Tibial nerve (tissue), 4 donors: ENCODE measurements at regions not wholly inside any gene's neighbourhood (a gene's known extent, or its start where the extent isn't known, plus 50 kb on each side); places are given as distances from the start of the nearest gene placed in this dataset.
A peak's percentile ranks its signal among the peaks of the same experiment; 100 is the strongest.

ENCODE experiments used
- DNase-seq, 2 donors: peaks; one replicate each; pipeline ENCODE4 v3.0.0-alpha.2; 2019; ENCODE audit warnings: low spot score in 2 of 2
- H3K27ac ChIP-seq, 4 donors: fragments of 200-600 bp; sonication (generic) in 3 of 4; one replicate each; pipeline ENCODE4 v1.5.1; 2017 to 2019; ENCODE audit warnings: mild to moderate bottlenecking in 1 of 4
- H3K27me3 ChIP-seq, 2 donors: fragments of 200-600 bp; sonication (generic) in 1 of 2; one replicate each; pipeline versions ENCODE4 v1.5.1 to v1.6.0; 2017 to 2019
- H3K36me3 ChIP-seq, 3 donors: fragments of 200-600 bp; sonication (generic); one replicate each; pipeline ENCODE4 v1.5.1; 2018 to 2019
- H3K4me1 ChIP-seq, 4 donors: fragments of 200-600 bp; sonication (generic) in 3 of 4; one replicate each; pipeline ENCODE4 v1.5.1; 2017 to 2019
- H3K4me3 ChIP-seq, 4 donors: fragments of 200-600 bp; sonication (generic) in 3 of 4; one replicate each; pipeline ENCODE4 v1.5.1; 2017 to 2019; ENCODE audit warnings: mild to moderate bottlenecking in 1 of 4, moderate library complexity in 1 of 4
- H3K9me3 ChIP-seq, 4 donors: fragments of 200-600 bp; sonication (generic) in 3 of 4; one replicate each; pipeline ENCODE4 v1.5.1; 2017 to 2019
- CTCF ChIP-seq, 5 experiments: fragments of 200-600 bp in 3 of 5; fragments of 450-650 bp in 2 of 5; sonication (generic) in 3 of 5; IDR thresholded peaks; one replicate each; pipeline ENCODE4 v1.5.1; 2016 to 2019; ENCODE audit warnings: antibody characterized with exemption in 5 of 5, mild to moderate bottlenecking in 3 of 5, moderate library complexity in 2 of 5
- EP300 ChIP-seq, 2 donors: sonication (generic); formaldehyde crosslinking; IDR thresholded peaks; one replicate each; pipeline ENCODE4 v1.6.1; 2017; ENCODE audit warnings: antibody characterized with exemption in 2 of 2, mild to moderate bottlenecking in 1 of 2
- POLR2A ChIP-seq, 2 donors: fragments of 450-650 bp; IDR thresholded peaks; one replicate each; pipeline ENCODE4 v1.6.1; 2017; ENCODE audit warnings: antibody characterized with exemption in 2 of 2, mild to moderate bottlenecking in 2 of 2, moderate library complexity in 2 of 2
- WGBS, 2 donors: methylation state at CpG; one replicate each; pipeline ENCODE4 v1.1.5; 2018; 5-methylcytosine and 5-hydroxymethylcytosine counted together

- no peak for DNase-seq
- WGBS, 2 donors: 61 to 73% methylated on average over 4 of the region's 4 CpGs
- Histone ChIP-seq H3K4me3 (no peak overlapping the region), H3K36me3 (no peaks in the 10 kb centered on the region), H3K9me3 (no peaks in the 10 kb centered on the region), H3K4me1 (peaks cover 0 to 46% (median 12%) of the 10 kb centered on the region in 4 donors), H3K27ac (peak overlapping the region in 1 of 4 donors; percentile 36), H3K27me3 (no peaks in the 10 kb centered on the region)
- TF ChIP-seq EP300 (IDR thresholded peaks at IDR 0.05) (no peak), CTCF (IDR thresholded peaks at IDR 0.05) (no peak), POLR2A (IDR thresholded peaks at IDR 0.05) (no peak)
Measured at GRCh38 chr7:41887416-41887815, 184.5 kb upstream of the INHBA start.

- no peaks in the 10 kb centered on the region for H3K9me3 ChIP-seq
- peak; percentile 43 to 51 for DNase-seq
- TF ChIP-seq POLR2A (IDR thresholded peaks at IDR 0.05) (no peak), CTCF (IDR thresholded peaks at IDR 0.05) (no peak), EP300 (IDR thresholded peaks at IDR 0.05) (peak in 1 of 2 donors; percentile 11)
- no peaks in the 10 kb centered on the region for H3K36me3 ChIP-seq
- no peak overlapping the region for H3K4me3 ChIP-seq
- peak overlapping the region in 1 of 4 donors; percentile 36 for H3K27ac ChIP-seq
- no peaks in the 10 kb centered on the region for H3K27me3 ChIP-seq
- H3K4me1 ChIP-seq: peaks cover 0 to 49% (median 12%) of the 10 kb centered on the region in 4 donors
- 25 to 47% methylated on average over 5 of the region's 5 CpGs for WGBS, 2 donors
Measured at GRCh38 chr7:41886901-41887311, 184.0 kb upstream of the INHBA start.

- H3K27me3 ChIP-seq: no peaks in the 10 kb centered on the region
- no peak for TF ChIP-seq POLR2A (IDR thresholded peaks at IDR 0.05)
- no peak for TF ChIP-seq EP300 (IDR thresholded peaks at IDR 0.05)
- no peak for TF ChIP-seq CTCF (IDR thresholded peaks at IDR 0.05)
- peak overlapping the region in 1 of 4 donors; percentile 36 for H3K27ac ChIP-seq
- H3K4me1 ChIP-seq: peaks cover 0 to 44% (median 12%) of the 10 kb centered on the region in 4 donors
- H3K9me3 ChIP-seq: no peaks in the 10 kb centered on the region
- 30 to 42% methylated on average over 3 to 5 of the region's 6 CpGs for WGBS, 2 donors
- H3K4me3 ChIP-seq: no peak overlapping the region
- no peaks in the 10 kb centered on the region for H3K36me3 ChIP-seq
- DNase-seq: peak; percentile 26 to 38
Measured at GRCh38 chr7:41886262-41886900, 183.5 kb upstream of the INHBA start.

DNA sequence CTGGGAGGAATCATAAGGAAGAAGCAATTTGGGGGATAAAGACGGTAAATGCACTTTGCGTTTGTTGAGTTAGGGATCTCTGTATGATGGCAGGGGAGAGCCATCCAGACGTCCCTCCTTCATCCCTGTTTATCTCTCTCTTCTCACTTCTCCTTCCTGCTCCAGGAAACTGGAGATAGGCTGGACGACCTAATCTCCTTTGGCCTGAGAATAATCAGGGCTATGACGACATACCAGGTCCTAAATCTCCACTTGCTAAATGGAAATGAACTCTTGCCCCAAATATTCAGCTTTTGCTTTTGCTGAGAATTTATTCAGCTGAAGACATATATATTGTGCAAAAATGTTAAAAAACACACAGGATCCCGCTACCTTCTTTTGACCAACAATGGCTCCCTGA, 182.9 kb upstream of the INHBA start:
- no peak overlapping the region for H3K4me3 ChIP-seq
- H3K36me3 ChIP-seq: no peaks in the 10 kb centered on the region
- WGBS, 2 donors: 44 to 45% methylated on average over 6 of the region's 6 CpGs
- H3K27me3 ChIP-seq: no peaks in the 10 kb centered on the region
- H3K4me1 ChIP-seq: peaks cover 0 to 37% (median 12%) of the 10 kb centered on the region in 4 donors
- no peak overlapping the region for H3K27ac ChIP-seq
- TF ChIP-seq EP300 (IDR thresholded peaks at IDR 0.05) (no peak), POLR2A (IDR thresholded peaks at IDR 0.05) (no peak), CTCF (IDR thresholded peaks at IDR 0.05) (no peak)
- no peak for DNase-seq
- H3K9me3 ChIP-seq: no peaks in the 10 kb centered on the region

DNA sequence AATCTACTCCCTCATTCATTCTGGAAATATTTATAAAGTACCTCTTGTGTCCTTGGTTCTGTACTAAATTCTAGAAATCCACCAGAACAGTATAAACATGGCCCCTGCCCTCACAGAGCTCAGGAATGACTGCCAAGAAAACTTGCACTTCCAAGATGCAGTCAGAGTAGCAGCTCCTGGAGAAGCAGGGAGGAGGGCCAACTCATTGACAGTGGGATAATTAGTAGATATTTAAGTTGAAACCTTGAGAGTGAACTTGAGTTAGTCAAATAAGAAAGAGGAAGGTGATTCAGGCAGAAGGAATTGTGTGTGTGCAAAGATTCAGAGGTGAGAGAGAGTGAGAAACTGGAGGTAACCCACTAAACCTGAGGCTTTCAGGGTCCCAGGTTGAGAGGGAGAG, 182.2 kb upstream of the INHBA start:
- no peaks in the 10 kb centered on the region for H3K27me3 ChIP-seq
- H3K4me1 ChIP-seq: peaks cover 0 to 39% (median 12%) of the 10 kb centered on the region in 4 donors
- no peak for DNase-seq
- no peak overlapping the region for H3K4me3 ChIP-seq
- H3K27ac ChIP-seq: peak overlapping the region in 1 of 4 donors; percentile 14
- H3K9me3 ChIP-seq: no peaks in the 10 kb centered on the region
- no peaks in the 10 kb centered on the region for H3K36me3 ChIP-seq
- no peak for TF ChIP-seq POLR2A (IDR thresholded peaks at IDR 0.05)
- TF ChIP-seq EP300 (IDR thresholded peaks at IDR 0.05): no peak
- no peak for TF ChIP-seq CTCF (IDR thresholded peaks at IDR 0.05)
